Stimulated activated CD4-positive, alpha-beta T cell treated with anti-CD3 and anti-CD28 coated beads, Interleukin-2, amount 100 ng/mL, for 24 hours (primary cell): ENCODE measurements at regions not wholly inside any gene's neighbourhood (a gene's known extent, or its start where the extent isn't known, plus 50 kb on each side); places are given as distances from the start of the nearest gene placed in this dataset.
A peak's percentile ranks its signal among the peaks of the same experiment; 100 is the strongest.
"Not testable (repeated sequence)": the region's sequence is repeated elsewhere in the genome, so short reads cannot be mapped to it uniquely, and the experiment has no call there.

Experiments
- DNase-seq, 2 donors: peaks; one replicate each; pipeline ENCODE4 v3.0.0-alpha.2; 2020

GRCh38 chr6:68575765-68576439, 59.2 kb upstream of the ADGRB3 start:
- no peak for DNase-seq

GRCh38 chr6:68572975-68573374, 62.1 kb upstream of the ADGRB3 start:
- DNase-seq = no peak

GRCh38 chr6:68572525-68572924, 62.6 kb upstream of the ADGRB3 start:
- DNase-seq = peak in 1 of 2 donors; percentile 0

- no peak for DNase-seq
Measured at GRCh38 chr6:68559716-68560115, 75.4 kb upstream of the ADGRB3 start.

GRCh38 chr6:68559070-68559469, 76.0 kb upstream of the ADGRB3 start:
- DNase-seq = no peak

- DNase-seq = no peak
Measured at GRCh38 chr6:68546620-68547019, 88.5 kb upstream of the ADGRB3 start.

- DNase-seq = no peak
Measured at GRCh38 chr6:68544450-68544849, 90.6 kb upstream of the ADGRB3 start.

- DNase-seq = no peak
Measured at GRCh38 chr6:68533339-68533795, 101.7 kb upstream of the ADGRB3 start.

- DNase-seq = no peak
Measured at GRCh38 chr6:68527691-68528090, 107.4 kb upstream of the ADGRB3 start.

- no peak for DNase-seq
Measured at GRCh38 chr6:68506911-68507310, 128.2 kb upstream of the ADGRB3 start.

GRCh38 chr6:68502946-68503345, 132.1 kb upstream of the ADGRB3 start:
- no peak for DNase-seq

GRCh38 chr6:68497927-68498326, 137.2 kb upstream of the ADGRB3 start:
- DNase-seq = no peak

- not testable (repeated sequence) for DNase-seq
Measured at GRCh38 chr6:68494880-68495279, 140.2 kb upstream of the ADGRB3 start.

- no peak for DNase-seq
Measured at GRCh38 chr6:68476611-68477010, 158.5 kb upstream of the ADGRB3 start.

GRCh38 chr6:68473433-68474210, 161.5 kb upstream of the ADGRB3 start:
- no peak for DNase-seq

GRCh38 chr6:68468244-68468884, 166.7 kb upstream of the ADGRB3 start:
- no peak for DNase-seq

GRCh38 chr6:68458447-68458846, 176.6 kb upstream of the ADGRB3 start:
- DNase-seq = no peak

- no peak for DNase-seq
Measured at GRCh38 chr6:68447112-68447511, 188.0 kb upstream of the ADGRB3 start.

GRCh38 chr6:68445926-68446325, 189.2 kb upstream of the ADGRB3 start:
- no peak for DNase-seq

- DNase-seq = no peak
Measured at GRCh38 chr6:68443704-68444103, 191.4 kb upstream of the ADGRB3 start.

- DNase-seq = no peak
Measured at GRCh38 chr6:68427630-68428029, 207.5 kb upstream of the ADGRB3 start.

- no peak for DNase-seq
Measured at GRCh38 chr6:68410021-68410420, 225.1 kb upstream of the ADGRB3 start.

- DNase-seq = no peak
Measured at GRCh38 chr6:68400396-68400795, 234.7 kb upstream of the ADGRB3 start.

- DNase-seq = no peak
Measured at GRCh38 chr6:68391953-68392352, 243.1 kb upstream of the ADGRB3 start.
